ENCODE measurements at regions not wholly inside any gene's neighbourhood (a gene's known extent, or its start where the extent isn't known, plus 50 kb on each side); places are given as distances from the start of the nearest gene placed in this dataset.

GRCh38 chr12:115898670-115899069 is 378.8 kb downstream of the MED13L start:
- H3K27ac ChIP-seq, result no peak overlapping the region
- TF ChIP-seq CTCF (conservative IDR thresholded peaks at IDR 0.05), result peak; percentile 22; the same call in 1 of the 2 replicates

- no peak overlapping the region for H3K27ac ChIP-seq
- no peak for TF ChIP-seq CTCF (conservative IDR thresholded peaks at IDR 0.05)
Measured at GRCh38 chr12:115897729-115898128, 379.8 kb downstream of the MED13L start.

- TF ChIP-seq CTCF (conservative IDR thresholded peaks at IDR 0.05), result peak; percentile 31; the same call in 1 of the 2 replicates
- H3K27ac ChIP-seq, result no peak overlapping the region
Measured at GRCh38 chr12:115895247-115895646, 382.2 kb downstream of the MED13L start.

GRCh38 chr12:115891556-115892164 is 385.8 kb downstream of the MED13L start:
- no peak overlapping the region for H3K27ac ChIP-seq
- TF ChIP-seq CTCF (conservative IDR thresholded peaks at IDR 0.05), result no peak

- no peak overlapping the region for H3K27ac ChIP-seq
- no peak for TF ChIP-seq CTCF (conservative IDR thresholded peaks at IDR 0.05)
Measured at GRCh38 chr12:115886666-115887065, 390.8 kb downstream of the MED13L start.

- H3K27ac ChIP-seq, result 0 out of 2 replicates have a peak overlapping the region, but pooled peaks have one; percentile 0
Measured at GRCh38 chr12:115885040-115885690, 392.3 kb downstream of the MED13L start.

GRCh38 chr12:115882936-115883335 is 394.6 kb downstream of the MED13L start:
- H3K27ac ChIP-seq, result no peak overlapping the region
- no peak for TF ChIP-seq CTCF (conservative IDR thresholded peaks at IDR 0.05)

More at GRCh38 chr12:115885040-115885690, 392.3 kb downstream of the MED13L start:
- TF ChIP-seq CTCF (conservative IDR thresholded peaks at IDR 0.05), result no peak
